Lower lobe of right lung (tissue), 2 donors: ENCODE measurements at regions not wholly inside any gene's neighbourhood (a gene's known extent, or its start where the extent isn't known, plus 50 kb on each side); places are given as distances from the start of the nearest gene placed in this dataset.

ENCODE experiments used
- ATAC-seq, 2 donors: fragments of 200-7000 bp; cut with Tn5 transposase; one replicate each; pipeline ENCODE4 v1.9.1; 2020 to 2022; ENCODE audit warnings: mild to moderate bottlenecking in 2 of 2, moderate library complexity in 2 of 2
- DNase-seq: peaks from one replicate; pipeline ENCODE4 v3.0.0-alpha.2; 2020
- H3K27ac ChIP-seq: fragments of 200-600 bp; one replicate; pipeline ENCODE4 v1.8.0; 2022
- H3K27me3 ChIP-seq: fragments of 200-600 bp; one replicate; pipeline ENCODE4 v1.8.0; 2022; ENCODE audit warnings: low read depth
- H3K36me3 ChIP-seq: fragments of 200-600 bp; one replicate; pipeline ENCODE4 v1.8.0; 2022; ENCODE audit warnings: mild to moderate bottlenecking
- H3K4me1 ChIP-seq: fragments of 200-600 bp; one replicate; pipeline ENCODE4 v1.8.0; 2022
- H3K4me3 ChIP-seq: fragments of 200-600 bp; one replicate; pipeline ENCODE4 v1.8.0; 2022; ENCODE audit warnings: mild to moderate bottlenecking
- H3K9me3 ChIP-seq: fragments of 200-600 bp; one replicate; pipeline ENCODE4 v1.8.0; 2022
- CTCF ChIP-seq: fragments of 200-600 bp; IDR thresholded peaks from one replicate; pipeline ENCODE4 v1.8.0; 2022; ENCODE audit warnings: antibody characterized with exemption, mild to moderate bottlenecking
- intact Hi-C: fragments of 100-400 bp; cut with DNase I; formaldehyde crosslinking; loops from one replicate; pipeline ENCODE4 v1.11.0; 2022
- donor health status: DM: no; HTN: yes; CAD: no; lungs with severe emphysema.

DNA sequence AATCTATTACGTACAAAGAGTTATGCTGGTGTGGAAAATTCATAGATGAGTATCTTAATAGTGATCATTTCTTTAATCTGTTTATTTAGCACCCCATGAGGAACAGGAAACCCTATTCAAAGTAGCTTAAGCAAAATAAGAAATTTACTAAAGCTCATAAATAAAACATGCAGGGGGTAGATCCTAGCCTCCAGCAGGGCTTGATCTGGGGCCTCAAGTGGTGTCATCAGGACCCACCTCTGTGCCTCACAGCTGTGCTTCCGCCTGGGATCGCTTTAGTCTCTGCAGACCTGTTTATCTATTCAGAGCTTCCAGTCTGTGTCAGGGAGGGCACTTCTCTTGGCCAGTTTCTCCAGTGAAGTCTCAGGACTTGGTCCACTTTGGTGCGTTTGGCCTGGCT, 171.0 kb upstream of the SLC24A5 start:
- intact Hi-C loops: no loop called here
- Histone ChIP-seq H3K36me3 (no peaks in the 10 kb centered on the region), H3K27ac (no peak overlapping the region), H3K4me1 (no peaks in the 10 kb centered on the region), H3K4me3 (no peak overlapping the region), H3K9me3 (no peaks in the 10 kb centered on the region), H3K27me3 (no peaks in the 10 kb centered on the region)
- no peak for TF ChIP-seq CTCF
- no peak for DNase-seq
- no peak for ATAC-seq

DNA sequence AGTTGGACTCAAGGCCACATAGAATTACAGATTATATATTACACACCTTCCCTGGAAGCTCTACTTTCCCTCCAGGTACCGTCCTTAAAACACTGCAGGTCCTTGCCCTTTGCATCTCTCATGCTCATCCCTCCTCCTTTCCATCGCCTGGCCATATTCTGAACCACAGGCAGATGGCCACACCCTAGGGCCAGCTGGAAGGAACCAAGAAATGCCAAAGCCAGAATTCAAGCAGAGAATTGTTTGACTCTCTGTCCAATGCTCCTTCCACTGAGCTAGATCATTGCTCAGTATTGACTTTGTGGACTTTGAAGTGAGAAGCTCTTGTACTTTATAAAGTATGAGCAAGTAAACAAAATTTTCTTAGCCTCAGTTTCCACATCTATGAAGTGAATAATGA, 170.3 kb upstream of the SLC24A5 start:
- ATAC-seq (no peak), DNase-seq (no peak)
- intact Hi-C loops: no loop called here

DNA sequence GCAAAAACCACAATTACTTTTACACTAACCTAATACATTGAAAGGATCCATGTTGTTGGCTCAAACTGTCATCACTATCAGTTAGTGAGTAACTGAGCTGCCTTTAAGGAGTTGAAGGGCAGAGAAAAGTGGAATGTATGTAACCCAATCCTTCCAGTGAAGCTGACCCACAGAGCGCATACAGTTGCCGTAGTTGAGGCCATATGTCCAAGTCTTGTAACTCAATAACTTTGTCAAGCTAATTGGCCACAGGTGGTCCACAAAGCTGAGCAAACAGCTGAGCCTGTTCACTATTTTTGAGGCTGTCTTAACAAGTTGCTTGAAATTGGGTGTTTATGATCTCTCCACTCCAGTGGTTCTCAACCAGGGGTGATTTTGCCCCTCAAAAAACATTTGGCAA, 169.0 kb upstream of the SLC24A5 start:
- Histone ChIP-seq H3K4me3 (no peak overlapping the region), H3K9me3 (no peaks in the 10 kb centered on the region), H3K36me3 (no peaks in the 10 kb centered on the region), H3K27me3 (no peaks in the 10 kb centered on the region), H3K4me1 (no peaks in the 10 kb centered on the region), H3K27ac (no peak overlapping the region)
- no peak for DNase-seq
- intact Hi-C loops: no loop called here
- ATAC-seq: no peak
- TF ChIP-seq CTCF: no peak

More for the DNA sequence above, 170.3 kb upstream of the SLC24A5 start:
- no peak for TF ChIP-seq CTCF
- H3K27ac ChIP-seq: no peak overlapping the region
- no peak overlapping the region for H3K4me3 ChIP-seq
- H3K36me3 ChIP-seq: no peaks in the 10 kb centered on the region
- no peaks in the 10 kb centered on the region for H3K9me3 ChIP-seq
- no peaks in the 10 kb centered on the region for H3K27me3 ChIP-seq
- H3K4me1 ChIP-seq: no peaks in the 10 kb centered on the region

DNA sequence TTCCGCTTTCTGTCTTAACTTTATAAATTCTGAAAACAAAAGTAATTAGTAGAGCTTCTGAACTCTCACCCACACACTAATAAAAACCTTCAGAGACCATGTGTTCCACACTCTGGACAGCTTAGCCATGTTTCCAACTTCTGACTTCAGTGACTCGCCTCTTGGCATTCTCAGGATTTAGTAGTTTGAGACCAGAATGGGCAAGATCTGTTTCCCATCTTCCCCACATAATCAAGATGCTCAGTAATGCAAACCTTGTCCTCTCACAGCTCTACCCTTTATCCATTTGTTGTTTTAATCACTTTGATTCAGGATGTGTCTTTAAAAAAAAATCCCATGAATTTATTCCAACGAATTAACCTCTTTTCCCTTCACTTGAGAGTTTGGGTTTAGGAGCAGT, 166.6 kb upstream of the SLC24A5 start:
- H3K4me3 ChIP-seq: no peak overlapping the region
- no peaks in the 10 kb centered on the region for H3K4me1 ChIP-seq
- ATAC-seq (no peak), DNase-seq (no peak)
- TF ChIP-seq CTCF: no peak
- no peaks in the 10 kb centered on the region for H3K9me3 ChIP-seq
- H3K27me3 ChIP-seq: no peaks in the 10 kb centered on the region
- H3K27ac ChIP-seq: no peak overlapping the region
- intact Hi-C loops: no loop called here
- no peaks in the 10 kb centered on the region for H3K36me3 ChIP-seq

- no peak overlapping the region for H3K4me3 ChIP-seq
- DNase-seq (no peak), ATAC-seq (no peak)
- H3K27me3 ChIP-seq: no peaks in the 10 kb centered on the region
- H3K36me3 ChIP-seq: no peaks in the 10 kb centered on the region
- H3K4me1 ChIP-seq: no peaks in the 10 kb centered on the region
- TF ChIP-seq CTCF: no peak
- no peak overlapping the region for H3K27ac ChIP-seq
- intact Hi-C loops: no loop called here
- no peaks in the 10 kb centered on the region for H3K9me3 ChIP-seq
These were observed 165.8 kb upstream of the SLC24A5 start for GRCh38 chr15:47955021-47955420.
